ENCODE measurements at regions not wholly inside any gene's neighbourhood (a gene's known extent, or its start where the extent isn't known, plus 50 kb on each side); places are given as distances from the start of the nearest gene placed in this dataset.

DNA sequence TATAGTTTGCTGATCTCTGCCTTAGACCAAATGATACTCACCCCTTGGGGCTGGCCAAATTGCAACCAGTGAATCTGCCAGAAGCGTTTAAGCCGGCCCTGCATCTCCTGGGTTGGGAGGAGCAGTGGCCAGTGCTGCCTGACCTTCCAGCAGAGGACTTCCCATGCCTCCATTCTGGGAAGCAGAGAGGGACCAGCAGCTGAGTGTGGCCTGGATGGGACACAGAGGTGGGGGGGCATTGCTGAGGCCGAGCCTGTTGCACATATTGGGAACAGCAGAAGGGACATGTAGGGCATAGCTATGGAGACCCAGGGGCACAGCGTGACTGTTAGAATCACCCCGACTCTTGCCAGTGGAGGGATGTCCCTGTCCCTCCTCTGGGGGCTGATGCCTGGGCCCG is 93.3 kb downstream of the CPZ start:
- TF ChIP-seq POLR2AphosphoS5 (IDR thresholded peaks at IDR 0.05) (no peak), POLR2A (IDR thresholded peaks at IDR 0.05) (no peak)

All from breast epithelium (tissue), 3 donors.